ENCODE measurements at regions not wholly inside any gene's neighbourhood (a gene's known extent, or its start where the extent isn't known, plus 50 kb on each side); places are given as distances from the start of the nearest gene placed in this dataset.
A peak's percentile ranks its signal among the peaks of the same experiment; 100 is the strongest.
"Not testable (repeated sequence)": the region's sequence is repeated elsewhere in the genome, so short reads cannot be mapped to it uniquely, and the experiment has no call there.

DNA sequence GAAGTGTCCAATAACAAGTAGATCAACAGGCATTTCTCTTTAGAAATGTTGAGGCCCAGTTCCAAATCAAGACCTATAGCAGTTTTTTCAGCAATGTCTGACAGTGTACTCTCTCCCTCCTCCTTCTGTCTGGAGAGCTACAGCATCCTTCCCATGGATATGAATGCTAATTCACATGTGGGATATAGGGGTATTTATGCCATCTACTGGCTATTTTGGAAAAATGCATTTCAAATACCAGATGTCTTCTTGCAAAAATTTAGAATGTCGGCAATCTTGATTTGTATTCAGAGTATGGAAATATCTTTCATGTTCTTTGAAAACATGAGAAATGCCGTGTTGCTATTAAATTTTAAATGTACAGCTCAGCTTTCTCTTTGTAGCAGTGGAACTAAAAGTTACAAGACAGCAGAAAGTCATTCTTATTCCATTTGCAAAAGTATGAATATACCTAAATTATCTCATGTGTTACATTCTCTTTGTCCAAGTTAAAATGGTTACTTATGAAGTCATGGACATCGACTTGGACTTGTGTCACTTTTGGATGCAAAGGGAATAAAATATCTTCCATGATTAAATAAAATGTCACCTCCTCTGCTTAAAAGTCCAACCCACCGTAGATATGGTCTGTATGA, 647.8 kb downstream of the TAF11L14 start:
- H3K36me3 Mint-ChIP-seq (ENCODE audit: low read depth) = no peaks in the 10 kb centered on the region
- DNase-seq = no peak

DNA sequence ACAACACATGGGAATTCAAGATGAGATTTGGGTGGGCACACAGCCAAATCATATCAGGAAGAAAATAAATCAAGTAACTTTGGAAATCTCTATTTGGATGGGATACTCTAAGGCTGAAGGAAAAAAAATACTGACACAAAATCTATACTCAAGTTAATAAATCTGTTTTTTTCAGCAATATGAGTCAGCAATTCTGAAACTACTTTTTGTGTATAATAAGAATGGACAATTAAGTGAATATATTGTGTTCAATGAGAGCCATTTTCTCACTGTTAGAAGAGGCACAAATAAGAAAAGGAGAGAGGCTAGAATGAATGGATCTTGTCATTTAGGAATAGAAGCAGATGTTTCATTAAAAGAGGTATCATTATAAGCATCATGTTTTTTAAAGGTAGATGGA, 651.0 kb downstream of the TAF11L14 start:
- H3K4me3 ChIP-seq (ENCODE audit: low read length) = no peak overlapping the region
- H3K9me3 ChIP-seq (ENCODE audit: control insufficient read depth, low read length) = no peaks in the 10 kb centered on the region
- no peaks in the 10 kb centered on the region for H3K36me3 ChIP-seq (ENCODE audit: control insufficient read depth, insufficient read depth, low read length)
- Mint-ChIP-seq H3K27me3 (ENCODE audit: insufficient read depth) (no peaks in the 10 kb centered on the region), H3K9me3 (peaks cover 4% of the 10 kb centered on the region), H3K36me3 (ENCODE audit: low read depth) (no peaks in the 10 kb centered on the region), H3K4me3 (no peak overlapping the region), H3K4me1 (no peaks in the 10 kb centered on the region), H3K27ac (no peak overlapping the region)
- no peaks in the 10 kb centered on the region for H3K27me3 ChIP-seq (ENCODE audit: control insufficient read depth, insufficient read depth, low read length, poor library complexity, severe bottlenecking)
- H3K27ac ChIP-seq (ENCODE audit: low read depth, low read length) = no peak overlapping the region
- H3K9ac ChIP-seq (ENCODE audit: extremely low read depth, low read length, poor library complexity, severe bottlenecking) = no peak overlapping the region
- H3K4me1 ChIP-seq (ENCODE audit: control insufficient read depth, insufficient read depth, low read length) = no peaks in the 10 kb centered on the region
- TF ChIP-seq, protein P1, sequence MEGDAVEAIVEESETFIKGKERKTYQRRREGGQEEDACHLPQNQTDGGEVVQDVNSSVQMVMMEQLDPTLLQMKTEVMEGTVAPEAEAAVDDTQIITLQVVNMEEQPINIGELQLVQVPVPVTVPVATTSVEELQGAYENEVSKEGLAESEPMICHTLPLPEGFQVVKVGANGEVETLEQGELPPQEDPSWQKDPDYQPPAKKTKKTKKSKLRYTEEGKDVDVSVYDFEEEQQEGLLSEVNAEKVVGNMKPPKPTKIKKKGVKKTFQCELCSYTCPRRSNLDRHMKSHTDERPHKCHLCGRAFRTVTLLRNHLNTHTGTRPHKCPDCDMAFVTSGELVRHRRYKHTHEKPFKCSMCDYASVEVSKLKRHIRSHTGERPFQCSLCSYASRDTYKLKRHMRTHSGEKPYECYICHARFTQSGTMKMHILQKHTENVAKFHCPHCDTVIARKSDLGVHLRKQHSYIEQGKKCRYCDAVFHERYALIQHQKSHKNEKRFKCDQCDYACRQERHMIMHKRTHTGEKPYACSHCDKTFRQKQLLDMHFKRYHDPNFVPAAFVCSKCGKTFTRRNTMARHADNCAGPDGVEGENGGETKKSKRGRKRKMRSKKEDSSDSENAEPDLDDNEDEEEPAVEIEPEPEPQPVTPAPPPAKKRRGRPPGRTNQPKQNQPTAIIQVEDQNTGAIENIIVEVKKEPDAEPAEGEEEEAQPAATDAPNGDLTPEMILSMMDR (conservative IDR thresholded peaks at IDR 0.05) = no peak
- no peak for DNase-seq

More for the DNA sequence above, 647.8 kb downstream of the TAF11L14 start:
- Histone ChIP-seq H3K27me3 (ENCODE audit: control insufficient read depth, insufficient read depth, low read length, poor library complexity, severe bottlenecking) (no peaks in the 10 kb centered on the region), H3K27ac (ENCODE audit: low read depth, low read length) (no peak overlapping the region), H3K4me3 (ENCODE audit: low read length) (no peak overlapping the region), H3K9ac (ENCODE audit: extremely low read depth, low read length, poor library complexity, severe bottlenecking) (no peak overlapping the region), H3K36me3 (ENCODE audit: control insufficient read depth, insufficient read depth, low read length) (no peaks in the 10 kb centered on the region), H3K4me1 (ENCODE audit: control insufficient read depth, insufficient read depth, low read length) (no peaks in the 10 kb centered on the region), H3K9me3 (ENCODE audit: control insufficient read depth, low read length) (no peaks in the 10 kb centered on the region)
- H3K27ac Mint-ChIP-seq = no peak overlapping the region
- H3K9me3 Mint-ChIP-seq = peaks cover 4% of the 10 kb centered on the region
- 78 to 84% methylated on average over 2 to 4 of the region's 4 CpGs for WGBS, 2 experiments (ENCODE audit: insufficient coverage in 1 of 2, insufficient read length in 1 of 2)
- TF ChIP-seq, protein P1 (conservative IDR thresholded peaks at IDR 0.05) = peak; percentile 67
- no peak overlapping the region for H3K4me3 Mint-ChIP-seq
- H3K4me1 Mint-ChIP-seq = no peaks in the 10 kb centered on the region
- no peaks in the 10 kb centered on the region for H3K27me3 Mint-ChIP-seq (ENCODE audit: insufficient read depth)

DNA sequence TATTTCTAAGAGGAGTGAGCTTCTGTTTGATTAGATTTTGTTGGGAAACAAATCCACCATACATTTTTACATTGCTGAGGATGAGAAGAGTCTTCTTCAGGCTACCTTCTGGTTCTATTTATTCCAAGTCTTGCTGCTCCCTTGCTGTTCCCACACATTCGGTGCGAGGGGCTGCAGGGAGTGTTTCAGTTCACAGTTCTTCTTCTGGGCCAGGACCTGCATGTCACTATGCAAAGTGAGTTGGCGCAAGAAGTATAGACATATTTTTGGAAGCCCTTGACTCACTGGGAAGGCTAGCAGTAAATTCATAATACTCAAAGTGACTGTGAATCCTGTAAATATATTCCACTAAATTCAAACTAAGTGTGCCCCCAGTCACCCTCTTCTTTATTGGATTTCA, 657.9 kb downstream of the TAF11L14 start:
- Mint-ChIP-seq H3K27me3 (ENCODE audit: insufficient read depth) (no peaks in the 10 kb centered on the region), H3K4me3 (no peak overlapping the region), H3K4me1 (no peaks in the 10 kb centered on the region), H3K9me3 (no peaks in the 10 kb centered on the region), H3K36me3 (ENCODE audit: low read depth) (no peaks in the 10 kb centered on the region), H3K27ac (no peak overlapping the region)
- WGBS, 2 experiments (ENCODE audit: insufficient coverage in 1 of 2, insufficient read length in 1 of 2) = 95% methylated on average over 3 of the region's 3 CpGs; no CpG with 5 or more reads in 1 of the 2 experiments
- Histone ChIP-seq H3K36me3 (ENCODE audit: control insufficient read depth, insufficient read depth, low read length) (no peaks in the 10 kb centered on the region), H3K9ac (ENCODE audit: extremely low read depth, low read length, poor library complexity, severe bottlenecking) (no peak overlapping the region), H3K9me3 (ENCODE audit: control insufficient read depth, low read length) (no peaks in the 10 kb centered on the region), H3K4me3 (ENCODE audit: low read length) (no peak overlapping the region), H3K27me3 (ENCODE audit: control insufficient read depth, insufficient read depth, low read length, poor library complexity, severe bottlenecking) (no peaks in the 10 kb centered on the region), H3K27ac (ENCODE audit: low read depth, low read length) (no peak overlapping the region), H3K4me1 (ENCODE audit: control insufficient read depth, insufficient read depth, low read length) (no peaks in the 10 kb centered on the region)
- DNase-seq = no peak
- TF ChIP-seq, protein P1 (conservative IDR thresholded peaks at IDR 0.05) = no peak

DNA sequence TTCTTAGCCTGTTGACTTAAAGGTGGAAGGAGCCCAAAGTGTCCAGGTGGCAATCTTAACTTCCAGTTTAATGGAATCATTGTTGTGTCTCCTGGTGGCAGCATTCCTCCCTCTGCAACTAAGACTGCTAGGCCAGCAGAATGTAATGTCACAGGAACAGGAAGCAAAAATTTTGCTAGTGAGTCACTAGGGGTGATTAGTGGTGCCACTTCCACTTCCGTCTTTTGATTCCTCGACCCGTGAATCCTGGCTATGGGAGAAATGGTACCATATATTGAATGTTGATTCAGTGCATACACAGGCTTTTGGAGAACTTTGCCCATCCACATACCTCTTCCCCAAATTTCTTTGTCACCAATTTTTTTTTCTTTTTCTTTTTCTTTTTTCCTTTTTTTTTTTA, 661.4 kb downstream of the TAF11L14 start:
- H3K36me3 Mint-ChIP-seq (ENCODE audit: low read depth); DNase-seq; H3K9ac ChIP-seq (ENCODE audit: extremely low read depth, low read length, poor library complexity, severe bottlenecking); H3K27me3 Mint-ChIP-seq (ENCODE audit: insufficient read depth); H3K9me3 ChIP-seq (ENCODE audit: control insufficient read depth, low read length); H3K27ac Mint-ChIP-seq; H3K27ac ChIP-seq (ENCODE audit: low read depth, low read length); H3K4me3 Mint-ChIP-seq; H3K36me3 ChIP-seq (ENCODE audit: control insufficient read depth, insufficient read depth, low read length); H3K4me1 Mint-ChIP-seq; H3K27me3 ChIP-seq (ENCODE audit: control insufficient read depth, insufficient read depth, low read length, poor library complexity, severe bottlenecking); H3K4me3 ChIP-seq (ENCODE audit: low read length); H3K9me3 Mint-ChIP-seq; H3K4me1 ChIP-seq (ENCODE audit: control insufficient read depth, insufficient read depth, low read length): not testable (repeated sequence)
- WGBS, 2 experiments (ENCODE audit: insufficient coverage in 1 of 2, insufficient read length in 1 of 2) = 93 to 100% methylated on average over 1 to 3 of the region's 3 CpGs

Data from endodermal cell (in vitro differentiated cells).